ENCODE measurements at regions not wholly inside any gene's neighbourhood (a gene's known extent, or its start where the extent isn't known, plus 50 kb on each side); places are given as distances from the start of the nearest gene placed in this dataset.
"Not testable (repeated sequence)": the region's sequence is repeated elsewhere in the genome, so short reads cannot be mapped to it uniquely, and the experiment has no call there.

DNA sequence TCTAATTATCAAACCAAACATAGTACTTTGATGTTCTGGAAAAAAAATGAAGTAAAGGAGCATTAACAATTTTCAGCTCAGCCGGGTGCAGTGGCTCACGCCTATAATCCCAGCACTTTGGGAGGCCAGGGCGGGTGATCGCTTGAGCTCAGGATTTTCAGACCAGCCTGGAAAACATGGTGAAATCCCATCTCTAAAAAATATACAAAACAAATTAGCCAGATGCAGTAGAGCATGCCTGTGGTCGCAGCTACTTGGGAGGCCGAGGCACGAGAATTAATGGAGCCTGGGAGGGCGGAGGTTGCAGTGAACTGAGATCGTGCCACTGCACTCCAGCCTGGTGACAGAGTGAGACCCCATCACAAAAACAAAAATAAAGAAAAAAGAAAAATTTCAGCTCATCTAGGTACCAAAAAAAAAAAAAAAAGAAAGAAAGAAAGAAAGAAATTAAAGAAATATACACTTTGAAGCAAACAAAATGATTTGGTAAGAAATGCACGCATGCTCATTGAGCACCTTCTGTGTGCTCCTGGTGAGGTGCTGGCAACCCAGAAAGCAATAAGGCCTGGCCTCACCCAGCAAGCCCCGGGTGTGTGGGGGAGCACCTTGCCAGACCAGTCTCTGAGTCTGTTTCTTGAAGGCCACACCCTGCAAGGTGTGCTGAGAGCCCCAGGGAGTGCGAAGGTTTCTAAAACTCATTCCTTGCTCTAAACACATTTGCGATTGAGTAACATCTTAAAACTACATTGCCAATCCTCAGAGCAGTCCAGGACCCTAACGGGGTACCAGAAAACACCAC is 133.5 kb downstream of the TFCP2L1 start:
- DNase-seq: no peak

DNA sequence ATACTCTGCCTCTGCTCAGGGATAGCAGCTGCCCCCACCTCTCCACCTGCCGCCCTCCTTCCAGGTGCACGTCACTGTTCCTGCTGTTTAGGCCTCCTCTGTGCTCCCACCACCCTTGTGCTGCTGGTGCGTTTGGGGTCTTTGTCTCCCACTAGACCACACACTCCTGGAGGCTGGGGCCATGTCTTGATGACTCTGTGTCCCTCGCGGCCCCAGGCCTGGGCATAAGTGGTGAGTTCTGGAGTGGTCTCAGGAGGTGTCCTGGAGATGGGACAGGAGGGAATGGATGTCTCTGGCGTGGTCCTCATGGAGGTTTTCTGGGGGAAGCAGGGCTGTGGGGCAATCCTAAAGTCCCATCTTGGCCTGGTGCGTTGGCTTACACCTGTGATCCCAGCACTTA is 132.1 kb downstream of the TFCP2L1 start:
- DNase-seq: no peak

DNA sequence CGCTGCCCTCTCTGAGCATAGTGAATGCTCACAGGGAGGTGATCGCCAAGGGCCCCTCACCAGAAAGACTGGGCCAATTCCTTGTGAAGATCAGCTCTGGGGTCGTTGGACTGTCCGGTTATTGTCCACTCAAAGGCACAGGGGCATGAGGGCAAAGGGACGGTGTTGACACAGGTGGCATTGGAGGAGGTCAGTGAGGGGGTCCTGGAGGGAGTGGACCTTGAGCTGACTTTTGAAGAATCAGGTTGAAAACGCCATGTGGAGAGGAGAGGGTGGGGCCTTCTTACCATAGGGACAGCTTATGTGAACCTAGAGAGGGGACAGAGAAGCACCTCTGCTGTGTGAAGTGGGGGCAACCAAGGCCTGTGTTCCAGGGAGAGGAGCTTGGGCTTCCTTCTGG is 131.5 kb downstream of the TFCP2L1 start:
- no peak for DNase-seq

DNA sequence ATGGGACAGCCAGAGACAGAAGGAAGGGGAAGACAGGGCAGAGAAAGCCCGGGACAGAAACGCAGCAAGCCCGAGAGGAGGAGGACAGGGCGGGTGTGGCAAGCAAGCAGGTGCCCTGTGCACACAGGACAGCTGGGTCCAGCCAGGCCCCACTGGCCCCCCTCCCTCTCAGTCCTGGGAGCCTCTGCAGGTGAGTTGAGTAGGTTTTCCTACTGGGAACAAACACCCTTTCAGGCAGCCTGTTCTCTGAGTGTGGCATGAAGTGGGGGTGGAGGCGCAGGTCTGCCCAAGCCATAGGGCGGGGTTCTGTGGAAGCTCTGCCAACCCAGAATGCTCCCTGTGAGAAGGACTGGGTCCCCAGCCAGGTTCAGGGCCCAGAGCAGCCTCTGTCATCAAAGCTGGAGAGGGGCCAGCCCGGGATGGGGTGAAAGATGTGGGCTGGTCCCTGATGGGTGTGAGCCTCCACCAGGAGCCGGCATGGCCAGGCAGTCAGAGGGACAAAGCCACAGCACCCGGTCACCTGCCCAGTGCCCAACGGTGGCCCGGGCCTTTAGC is 129.4 kb downstream of the TFCP2L1 start:
- peak; percentile 51 for DNase-seq

DNA sequence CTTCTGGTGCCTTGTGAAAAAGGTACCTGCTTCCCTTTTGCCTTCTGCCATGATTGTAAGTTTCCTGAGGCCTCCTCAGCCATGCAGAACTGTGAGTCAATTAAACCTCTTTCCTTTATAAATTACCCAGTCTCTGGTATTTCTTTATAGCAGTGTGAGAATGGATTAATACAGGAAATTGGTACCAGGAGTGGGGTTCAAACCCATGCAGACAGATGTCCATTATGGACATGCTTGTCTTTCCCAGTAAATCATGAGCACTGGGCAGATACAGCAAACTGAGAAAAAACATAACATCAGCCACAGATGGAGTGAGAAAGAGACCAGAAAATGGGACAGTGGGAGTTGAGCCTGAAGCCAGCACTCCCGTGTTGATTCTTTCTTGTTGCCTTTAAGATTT is 127.5 kb downstream of the TFCP2L1 start:
- not testable (repeated sequence) for DNase-seq

DNA sequence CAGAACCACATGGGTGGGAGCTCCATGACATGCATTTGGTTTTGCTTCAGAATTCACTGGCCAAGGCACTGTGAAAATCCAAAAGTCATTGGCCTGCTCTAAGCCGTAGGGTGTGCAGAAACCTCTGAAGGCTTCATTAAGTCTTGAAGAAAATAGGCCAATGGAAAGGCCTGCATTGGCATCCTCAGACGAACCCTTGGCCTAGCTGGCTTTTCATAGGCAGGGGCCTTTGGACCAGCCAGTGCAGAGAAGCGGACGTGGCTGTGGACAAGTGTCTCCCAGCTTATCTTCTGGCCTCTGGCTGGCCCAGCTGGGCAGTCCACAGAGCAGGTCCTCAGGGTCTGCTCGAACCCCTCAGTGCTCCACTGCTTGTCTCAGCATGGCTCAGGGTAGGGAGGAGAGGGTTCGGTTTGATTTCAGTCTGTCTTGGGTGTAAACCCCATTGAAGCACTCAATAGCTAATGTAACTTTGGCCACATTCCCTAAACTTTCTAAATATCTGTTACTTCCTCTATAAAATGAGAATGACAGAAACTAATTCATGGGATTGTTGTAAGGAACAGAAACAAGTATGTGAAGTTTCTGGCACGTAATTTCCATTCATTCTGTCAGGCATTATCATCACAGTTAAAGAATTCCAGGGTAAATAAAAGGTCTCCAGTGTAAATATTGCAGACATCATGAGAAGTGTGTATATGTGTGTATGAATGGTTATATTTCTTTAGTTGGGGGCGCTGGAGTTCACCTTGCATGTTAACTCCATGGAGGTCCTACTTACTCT is 125.5 kb downstream of the TFCP2L1 start:
- DNase-seq: no peak

DNA sequence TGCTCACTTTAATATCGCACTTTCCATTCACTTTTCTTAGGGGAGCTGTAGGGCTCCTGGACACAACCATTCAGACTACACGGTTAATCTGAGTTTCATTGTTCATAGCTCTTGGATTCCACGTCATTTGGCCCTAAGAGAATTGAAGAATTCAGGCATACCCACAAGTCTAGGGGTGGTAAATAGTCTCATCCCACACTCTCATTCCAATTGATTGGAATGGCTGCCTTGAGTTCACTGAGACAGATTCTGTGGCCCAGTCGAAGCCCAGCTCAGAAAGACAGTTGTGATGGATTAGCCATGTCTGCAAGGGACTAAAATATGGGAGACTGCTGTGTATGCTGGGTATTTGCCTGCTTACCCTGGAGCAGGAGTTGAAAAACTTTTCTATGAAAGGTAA is 124.6 kb downstream of the TFCP2L1 start:
- DNase-seq: no peak

DNA sequence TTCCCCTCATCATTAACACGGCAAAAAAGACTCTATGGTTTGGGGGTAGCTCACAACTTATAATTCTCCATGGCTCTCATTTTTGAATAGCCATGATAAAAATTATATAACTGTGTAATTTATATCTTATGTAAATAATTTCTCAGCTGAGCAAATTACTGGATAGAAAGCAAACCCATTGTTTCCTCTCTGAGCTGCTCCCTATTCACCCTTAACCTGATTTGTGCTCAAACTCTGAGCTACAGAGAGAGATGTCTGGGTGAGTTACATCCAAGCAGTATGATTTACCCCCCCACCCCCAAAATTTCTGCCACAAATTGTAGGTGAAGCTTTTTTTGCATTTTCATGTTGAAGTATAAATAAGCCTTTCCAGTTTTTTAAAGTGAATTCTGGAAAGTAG is 123.7 kb downstream of the TFCP2L1 start:
- DNase-seq: no peak

DNA sequence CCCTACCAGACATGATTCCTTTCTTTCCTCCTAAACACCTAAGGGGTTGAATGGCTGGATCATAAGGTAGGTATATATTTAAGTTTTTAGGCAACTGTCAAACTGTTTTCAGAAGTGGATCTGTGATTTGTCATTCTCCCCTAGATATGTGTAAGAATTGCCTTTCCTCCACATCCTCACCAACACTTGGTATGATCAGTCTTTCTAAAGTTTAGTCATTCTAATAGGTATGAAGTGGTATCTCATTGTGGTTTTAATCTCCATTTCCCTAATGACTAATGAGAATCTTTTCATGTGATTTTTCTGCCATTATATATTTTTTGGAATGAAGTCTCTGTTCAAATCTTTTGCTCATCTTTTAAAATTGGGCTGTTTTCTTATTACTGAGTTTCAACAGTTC is 122.1 kb downstream of the TFCP2L1 start:
- DNase-seq: no peak

DNA sequence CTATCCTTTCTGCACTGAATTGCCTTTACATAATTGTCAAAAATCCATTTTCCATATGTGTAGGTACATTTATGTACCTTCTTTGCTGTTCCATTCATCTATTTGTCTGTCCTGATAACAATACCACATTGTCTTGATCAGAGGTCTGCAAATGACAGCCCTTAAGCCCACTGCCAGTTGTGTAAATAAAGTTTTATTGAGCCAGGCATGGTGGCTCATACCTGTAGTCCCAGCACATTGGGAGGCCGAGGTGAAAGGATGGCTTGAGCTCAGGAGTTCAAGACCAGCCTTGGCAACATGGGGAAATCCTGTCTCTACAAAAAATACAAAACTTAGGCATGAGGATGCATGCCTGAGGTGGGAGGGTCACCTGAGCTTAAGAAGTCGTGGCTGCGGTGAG is 121.0 kb downstream of the TFCP2L1 start:
- DNase-seq: no peak

DNA sequence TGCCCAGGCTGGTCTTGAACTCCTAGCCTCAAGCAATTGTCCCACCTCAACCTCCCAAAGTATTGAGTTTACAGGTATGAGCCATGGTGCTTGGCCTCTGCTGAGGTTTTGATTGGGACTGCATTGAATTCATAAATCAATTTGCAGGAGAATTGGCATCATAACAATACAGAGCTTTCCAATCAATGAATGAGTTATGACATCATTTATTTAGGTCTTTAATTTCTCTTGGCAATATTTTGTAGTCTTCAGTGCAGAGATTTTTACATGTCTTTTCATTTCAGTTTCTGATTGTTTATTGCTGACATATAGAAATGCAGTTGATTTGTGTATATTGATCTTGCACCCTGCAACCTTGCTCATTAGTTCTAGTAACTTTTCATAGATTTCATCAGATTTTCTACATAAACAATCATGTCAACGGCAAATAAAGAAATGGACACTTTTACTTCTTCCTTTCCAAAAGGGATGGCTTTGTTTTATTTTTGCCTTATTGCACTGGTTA is 119.9 kb downstream of the TFCP2L1 start:
- no peak for DNase-seq

All from DMS79 treated with DMSO at 0.1 percent for 48 hours (cell line).